C4-2B (cell line): ENCODE measurements at regions not wholly inside any gene's neighbourhood (a gene's known extent, or its start where the extent isn't known, plus 50 kb on each side); places are given as distances from the start of the nearest gene placed in this dataset.

Experiments
- CTCF ChIP-seq: fragments of 450-650 bp; conservative IDR thresholded peaks from 2 replicates; pipeline ENCODE4 v1.5.1; 2017; ENCODE audit warnings: mild to moderate bottlenecking
- ZFX ChIP-seq: fragments of 450-650 bp; IDR thresholded peaks from 2 replicates; pipeline ENCODE4 v1.6.1; 2017

DNA sequence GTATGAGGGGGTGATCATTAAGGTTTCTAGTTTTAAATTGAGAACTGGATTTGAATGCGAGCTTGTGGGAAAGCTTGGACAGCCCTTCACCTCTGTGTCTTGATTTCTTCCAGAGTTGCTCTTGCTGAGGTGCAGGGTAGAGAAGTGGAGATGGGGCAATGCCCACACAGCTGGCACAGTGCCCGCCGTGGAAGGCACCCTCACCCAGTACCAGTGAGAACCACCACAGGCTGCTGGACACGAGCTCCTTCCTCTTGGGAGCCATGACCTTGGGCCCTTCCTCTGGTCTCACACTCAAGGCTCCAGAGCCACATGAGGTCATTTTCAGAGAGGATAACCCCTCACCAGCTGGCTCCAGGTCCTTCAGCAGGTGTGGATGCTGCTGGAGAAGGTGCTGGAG lies 67.3 kb downstream of the DACT2 start:
- TF ChIP-seq CTCF (no peak), ZFX (no peak)
